HG03103 (cell line): ENCODE measurements at regions not wholly inside any gene's neighbourhood (a gene's known extent, or its start where the extent isn't known, plus 50 kb on each side); places are given as distances from the start of the nearest gene placed in this dataset.

Experiments used
- ATAC-seq: cut with Tn5 transposase; IDR thresholded peaks from one replicate; pipeline ENCODE4 v1.9.1; 2021; ENCODE audit warnings: low read depth; ENCODE audit not compliant: unreplicated experiment

GRCh38 chr6:170024940-170025339, 265.9 kb downstream of the DLL1 start:
- no peak for ATAC-seq

GRCh38 chr6:170023620-170024521, 267.0 kb downstream of the DLL1 start:
- no peak for ATAC-seq

GRCh38 chr6:170022827-170023619, 267.9 kb downstream of the DLL1 start:
- ATAC-seq: no peak

GRCh38 chr6:170022291-170022722, 268.6 kb downstream of the DLL1 start:
- no peak for ATAC-seq

GRCh38 chr6:170021579-170021978, 269.3 kb downstream of the DLL1 start:
- no peak for ATAC-seq

- no peak for ATAC-seq
Measured at GRCh38 chr6:170019818-170020583, 268.6 kb downstream of the ERMARD start.

GRCh38 chr6:170018936-170019817, 267.8 kb downstream of the ERMARD start:
- no peak for ATAC-seq

GRCh38 chr6:170018422-170018935, 267.1 kb downstream of the ERMARD start:
- no peak for ATAC-seq

- no peak for ATAC-seq
Measured at GRCh38 chr6:170017603-170018320, 266.3 kb downstream of the ERMARD start.

- no peak for ATAC-seq
Measured at GRCh38 chr6:170013815-170014214, 262.4 kb downstream of the ERMARD start.

GRCh38 chr6:170012037-170012330, 260.6 kb downstream of the ERMARD start:
- ATAC-seq: no peak

GRCh38 chr6:170011204-170012036, 260.0 kb downstream of the ERMARD start:
- ATAC-seq: no peak

GRCh38 chr6:170010665-170011203, 259.3 kb downstream of the ERMARD start:
- no peak for ATAC-seq

GRCh38 chr6:170008294-170008785, 256.9 kb downstream of the ERMARD start:
- no peak for ATAC-seq

GRCh38 chr6:170007468-170008293, 256.3 kb downstream of the ERMARD start:
- no peak for ATAC-seq

GRCh38 chr6:170006900-170007467, 255.6 kb downstream of the ERMARD start:
- no peak for ATAC-seq
